HG03108 (cell line): ENCODE measurements at regions not wholly inside any gene's neighbourhood (a gene's known extent, or its start where the extent isn't known, plus 50 kb on each side); places are given as distances from the start of the nearest gene placed in this dataset.
"Not testable (repeated sequence)": the region's sequence is repeated elsewhere in the genome, so short reads cannot be mapped to it uniquely, and the experiment has no call there.

Source experiments
- ATAC-seq: cut with Tn5 transposase; IDR thresholded peaks from one replicate; pipeline ENCODE4 v1.9.1; 2021; ENCODE audit warnings: moderate library complexity; ENCODE audit not compliant: unreplicated experiment

DNA sequence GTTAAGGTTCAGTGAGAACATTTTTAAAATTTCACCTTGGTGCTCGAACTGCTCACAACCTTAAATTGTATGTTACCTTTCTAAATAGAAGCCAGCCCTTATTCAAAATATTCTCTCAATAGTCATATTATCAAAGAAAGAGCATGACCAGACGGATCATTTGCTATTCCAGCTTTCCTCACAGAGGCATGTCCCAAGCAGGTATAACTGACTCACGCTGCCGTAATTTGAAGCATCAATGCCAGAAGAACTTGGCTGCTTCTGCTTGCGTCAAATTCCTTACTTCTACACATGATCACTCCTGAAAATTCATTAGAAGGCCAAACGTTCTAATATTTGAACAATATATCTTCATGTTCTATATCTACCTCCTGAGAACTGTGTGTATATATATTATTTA lies 69.5 kb upstream of the VGLL4 start:
- ATAC-seq: no peak

DNA sequence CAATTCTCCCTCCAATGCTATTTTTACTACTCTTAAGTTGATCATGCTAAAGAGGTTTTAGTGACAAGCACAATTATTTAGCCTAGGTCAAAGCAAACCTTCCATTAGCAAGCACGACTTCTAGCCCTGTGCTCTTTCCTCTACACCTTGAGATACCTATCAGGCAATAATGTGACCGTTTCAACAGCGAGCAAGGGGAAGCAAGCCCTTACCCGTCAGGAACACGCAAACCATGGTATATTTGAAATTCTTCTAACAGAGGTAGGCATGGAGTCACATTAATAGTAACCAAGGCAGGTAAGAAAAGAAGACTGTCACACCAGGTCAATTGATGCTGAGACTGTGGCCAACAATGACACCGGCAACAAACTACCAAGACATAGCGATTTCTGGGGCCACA lies 68.9 kb upstream of the VGLL4 start:
- no peak for ATAC-seq

DNA sequence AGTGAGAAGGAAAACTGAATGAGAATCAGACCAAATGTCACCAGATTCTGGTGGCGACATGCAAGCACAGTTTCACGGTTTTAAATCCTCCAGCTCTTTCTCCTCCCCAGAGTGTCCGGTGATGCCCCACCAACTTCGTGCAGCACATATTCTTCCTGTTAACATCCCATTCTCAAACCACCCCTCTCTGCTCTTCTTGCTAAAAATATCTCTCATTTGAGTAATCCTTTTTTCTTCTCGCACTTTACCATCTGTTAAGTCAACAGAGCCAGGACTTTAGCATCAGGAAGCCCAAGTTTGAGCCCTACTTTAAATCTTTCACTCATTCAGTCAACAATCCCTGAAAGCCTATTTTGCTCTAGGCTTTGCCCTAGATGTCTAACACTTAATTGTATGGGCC lies 68.2 kb upstream of the VGLL4 start:
- ATAC-seq: no peak

DNA sequence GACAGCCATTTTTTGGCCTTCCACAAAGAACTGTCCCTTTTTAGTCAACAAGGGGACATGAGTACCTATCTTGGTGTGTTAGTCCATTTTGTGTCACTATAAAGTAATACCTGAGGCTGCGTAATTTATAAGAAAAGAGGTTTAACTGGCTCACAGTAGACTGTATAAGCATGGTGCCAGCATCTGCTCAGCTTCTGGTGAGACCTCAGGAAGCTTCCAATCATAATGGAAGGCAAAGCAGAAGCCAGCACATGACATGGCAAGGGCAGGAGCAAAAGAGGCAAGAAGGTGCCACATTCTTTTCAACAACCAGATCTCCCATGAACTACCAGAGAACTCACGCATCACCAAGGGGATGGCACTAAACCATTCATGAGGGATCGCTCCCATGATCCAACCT lies 66.1 kb upstream of the VGLL4 start:
- no peak for ATAC-seq

DNA sequence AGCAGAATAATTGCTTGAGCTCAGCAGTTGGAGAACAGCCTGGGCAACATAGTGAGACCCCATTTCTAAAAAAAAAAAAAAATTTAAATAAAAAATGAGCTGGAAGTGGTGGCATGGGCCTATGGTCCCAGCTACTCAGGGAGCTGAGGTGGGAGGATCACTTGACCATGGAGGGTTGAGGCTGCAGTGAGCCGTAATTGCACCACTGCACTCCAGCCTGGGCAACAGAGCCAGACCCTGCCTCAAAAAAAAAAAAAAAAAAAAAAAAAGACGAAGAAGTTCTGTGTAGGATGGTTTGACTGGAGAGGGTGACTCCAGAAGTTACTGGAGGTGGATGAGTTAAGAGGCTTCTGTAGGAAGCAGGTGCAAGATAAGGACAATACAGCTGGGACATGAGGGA lies 63.4 kb upstream of the VGLL4 start:
- not testable (repeated sequence) for ATAC-seq

DNA sequence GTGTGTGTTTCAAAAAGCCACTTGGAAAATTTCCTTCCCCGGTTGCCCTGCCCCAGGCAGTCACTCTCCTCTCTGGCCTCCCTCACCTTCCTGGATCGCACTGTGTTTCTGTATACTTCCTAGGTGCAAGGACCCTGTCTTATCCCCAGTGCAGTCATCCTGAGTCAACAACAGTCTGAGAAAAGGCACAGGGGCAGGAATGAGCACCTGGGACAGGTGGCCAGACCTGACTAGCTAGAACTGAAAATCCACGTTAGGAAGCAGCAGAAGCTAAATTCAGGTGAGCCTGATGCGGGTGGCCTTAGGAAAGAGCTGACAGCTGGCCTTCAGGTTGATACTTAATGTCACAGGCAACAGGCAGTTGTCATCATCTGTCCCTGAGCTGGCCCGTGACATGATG lies 62.9 kb upstream of the VGLL4 start:
- no peak for ATAC-seq

DNA sequence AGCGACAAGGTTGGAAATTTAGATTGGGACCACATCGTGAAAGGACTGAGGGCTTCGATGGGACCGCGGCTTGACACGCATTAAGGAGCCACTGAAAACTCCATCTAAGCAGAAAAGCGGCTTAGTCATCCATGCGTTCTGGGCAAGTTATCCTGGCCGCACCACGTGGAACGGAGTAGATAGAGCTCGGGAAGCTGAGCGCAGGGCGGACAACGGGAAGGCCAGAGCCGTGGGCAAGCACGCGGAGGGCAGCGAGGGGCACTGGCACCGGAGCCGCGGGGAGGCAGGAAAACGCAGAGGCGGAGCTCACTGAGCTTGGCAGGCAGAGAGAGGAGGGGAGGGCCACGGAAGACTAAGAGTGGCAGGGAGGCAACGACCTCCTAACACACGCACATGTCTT lies 61.3 kb upstream of the VGLL4 start:
- no peak for ATAC-seq

DNA sequence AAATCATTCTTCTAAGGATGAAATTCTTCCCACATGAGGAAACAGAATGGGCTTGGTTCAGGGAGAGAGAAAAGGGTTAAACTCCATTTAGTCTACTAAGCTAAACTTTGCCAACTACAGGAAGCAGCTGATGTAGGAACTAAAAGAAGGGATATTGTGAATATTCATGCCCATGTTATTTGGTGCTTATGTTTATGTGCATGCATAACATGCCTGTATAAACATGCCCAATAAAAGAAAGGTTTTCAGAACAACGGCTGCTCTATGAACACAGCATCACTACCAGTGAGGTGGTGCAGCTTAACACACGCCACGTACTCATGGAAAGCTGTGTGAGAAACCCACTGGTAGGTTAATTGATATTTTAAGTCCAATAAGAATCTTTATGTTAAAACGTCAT lies 59.4 kb upstream of the VGLL4 start:
- ATAC-seq: no peak

DNA sequence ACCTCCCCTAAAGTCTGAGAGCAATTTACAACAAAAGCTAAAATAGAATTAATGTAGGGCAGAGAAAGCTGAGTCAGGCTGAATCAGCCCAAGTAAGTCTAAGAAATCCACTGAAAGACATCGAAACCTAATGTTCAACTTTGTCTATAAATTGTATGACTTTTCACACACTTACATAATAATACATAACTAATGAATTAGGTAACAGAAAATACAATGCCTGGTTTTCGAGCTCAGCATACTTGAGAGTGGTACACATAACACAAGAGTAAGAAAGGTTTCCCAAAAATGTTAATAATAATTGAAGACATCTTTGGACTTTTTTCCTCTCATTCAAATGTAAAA lies 55.3 kb upstream of the VGLL4 start:
- ATAC-seq: no peak

DNA sequence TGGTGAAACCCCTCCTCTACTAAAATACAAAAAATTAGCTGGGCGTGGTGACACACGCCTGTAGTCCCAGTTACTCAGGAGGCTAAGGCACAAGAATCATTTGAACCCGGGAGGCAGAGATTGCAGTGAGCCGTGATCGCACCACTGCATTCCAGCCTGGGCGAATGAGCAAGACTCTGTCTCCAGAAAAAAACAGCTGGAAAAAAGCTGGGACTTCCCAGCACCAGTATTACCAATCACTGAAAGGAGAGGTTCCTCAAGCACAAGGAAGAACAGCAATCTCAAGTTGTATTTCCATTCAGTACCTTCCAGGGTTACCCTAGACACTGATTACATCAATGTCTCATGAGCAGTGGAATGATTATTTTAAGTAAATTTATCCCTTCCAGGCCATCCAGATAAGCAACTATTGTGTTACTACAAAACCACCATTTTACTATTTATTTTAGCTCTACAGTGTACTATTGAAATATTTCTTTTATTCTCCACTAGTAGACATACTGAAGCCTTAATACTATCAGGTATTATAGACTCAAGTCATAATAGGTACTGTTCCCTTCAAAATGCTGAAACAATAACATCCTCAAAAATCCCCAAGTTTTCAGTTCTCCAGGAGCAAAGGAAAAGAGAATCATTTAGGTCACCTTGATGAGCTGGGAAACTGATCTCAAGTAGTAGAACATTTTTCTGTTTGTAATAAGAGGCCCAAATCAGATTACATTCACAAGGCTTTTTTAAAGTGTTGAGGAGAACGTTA lies 54.8 kb upstream of the VGLL4 start:
- ATAC-seq: no peak

DNA sequence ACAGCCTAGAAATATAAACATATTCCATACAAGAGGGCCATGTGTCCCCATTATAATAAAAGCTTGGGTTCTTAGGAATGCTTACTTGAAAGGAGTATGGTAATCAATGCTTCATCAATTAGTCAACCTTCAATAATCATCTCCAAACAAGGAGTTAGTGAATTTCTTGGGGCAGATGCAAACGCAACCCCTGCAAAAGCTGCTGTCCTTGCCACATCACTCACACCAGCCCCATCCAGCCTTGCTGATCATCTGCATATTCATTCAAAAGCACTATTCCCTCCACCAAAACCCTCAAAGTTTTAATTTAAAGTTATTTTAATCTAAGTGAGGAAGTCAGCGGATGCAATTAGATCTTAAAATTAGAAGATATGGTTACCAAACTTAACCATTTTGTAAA lies 54.0 kb upstream of the VGLL4 start:
- ATAC-seq: no peak

DNA sequence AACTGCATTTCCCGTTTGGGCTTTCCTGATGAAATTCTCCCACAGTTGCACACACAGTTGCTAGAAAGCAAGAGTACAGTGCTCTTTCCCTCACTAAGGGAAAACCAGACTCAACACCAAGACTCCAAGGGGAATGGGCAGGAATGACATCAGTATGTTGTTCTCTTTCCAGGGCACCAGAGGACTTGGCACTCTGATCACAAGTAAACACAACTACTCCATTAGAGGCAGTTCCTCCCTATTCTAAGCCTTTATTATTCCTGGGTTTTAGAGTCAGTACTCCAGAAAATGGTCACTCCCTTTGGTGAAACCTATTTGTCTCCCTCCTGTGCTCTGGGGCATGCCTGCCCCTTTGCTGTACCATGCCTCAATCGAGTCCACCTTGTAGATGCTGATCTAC lies 52.3 kb upstream of the VGLL4 start:
- no peak for ATAC-seq
